Mucosa of descending colon (tissue), 3 donors: ENCODE measurements at regions not wholly inside any gene's neighbourhood (a gene's known extent, or its start where the extent isn't known, plus 50 kb on each side); places are given as distances from the start of the nearest gene placed in this dataset.

Source experiments
- ATAC-seq: fragments of 200-7000 bp; cut with Tn5 transposase; one replicate; pipeline ENCODE4 v1.9.1; 2020; ENCODE audit warnings: mild to moderate bottlenecking, moderate library complexity
- DNase-seq, 3 donors: peaks; one replicate each; pipeline ENCODE4 v3.0.0-alpha.2; 2020
- H3K36me3 ChIP-seq: fragments of 200-600 bp; one replicate; pipeline ENCODE4 v1.8.0; 2021; ENCODE audit warnings: low read depth, mild to moderate bottlenecking
- H3K4me1 ChIP-seq: fragments of 200-600 bp; one replicate; pipeline ENCODE4 v1.8.0; 2021; ENCODE audit warnings: low read depth, mild to moderate bottlenecking
- H3K4me3 ChIP-seq: fragments of 200-600 bp; one replicate; pipeline ENCODE4 v1.8.0; 2021; ENCODE audit warnings: mild to moderate bottlenecking
- H3K9me3 ChIP-seq: fragments of 200-600 bp; one replicate; pipeline ENCODE4 v1.8.0; 2021; ENCODE audit warnings: mild to moderate bottlenecking
- intact Hi-C, 2 donors: fragments of 100-400 bp; cut with DNase I in 1 of 2; cut with micrococcal nuclease in 1 of 2; formaldehyde crosslinking; loops; one replicate each; pipeline versions ENCODE4 v1.11.0 to v1.11.1; 2022; cut with DNase I, micrococcal nuclease
- TF ChIP-seq, protein P1 (sequence below): fragments of 200-600 bp; IDR thresholded peaks from one replicate; pipeline ENCODE4 v1.8.0; 2022; ENCODE audit warnings: antibody characterized with exemption, mild to moderate bottlenecking
- donor health status: DM: no; HTN: no; CAD: no; lungs with moderate emphysema.
- donor health status: DM: no; HTN: no; CAD: no.
- donor health status: DM: no; HTN: yes; CAD: no.

DNA sequence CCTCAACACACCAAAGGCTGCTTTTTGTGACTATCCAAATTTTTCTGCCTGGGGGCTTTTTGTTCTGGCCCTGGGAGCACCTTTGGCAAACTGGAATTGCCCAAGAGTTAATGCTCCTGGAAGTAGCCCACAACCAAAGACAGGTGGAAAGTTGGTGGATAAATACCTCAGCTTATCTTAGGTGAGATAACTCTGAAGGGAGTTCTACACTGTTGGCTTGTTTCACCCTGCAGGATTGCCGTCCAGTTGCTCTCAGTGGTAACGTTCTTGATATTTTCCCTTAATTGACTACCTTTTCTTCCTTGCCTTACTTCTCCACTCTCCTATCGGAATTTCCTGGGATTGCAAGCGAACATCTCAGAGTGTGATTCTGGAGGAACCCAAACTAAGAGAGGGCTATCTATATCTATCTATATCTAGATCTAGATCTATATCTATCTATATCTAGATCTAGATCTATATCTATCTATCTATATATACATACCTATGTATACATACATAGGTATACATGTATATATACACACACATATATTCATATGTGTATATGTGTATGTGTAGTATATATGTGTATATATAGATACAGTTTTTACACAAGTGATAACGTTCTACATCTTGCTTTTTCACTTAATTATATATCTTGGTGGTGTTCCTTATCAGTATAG lies 82.6 kb upstream of the DHX15 start:
- intact Hi-C loops = no loop called here
- ATAC-seq = no peak

DNA sequence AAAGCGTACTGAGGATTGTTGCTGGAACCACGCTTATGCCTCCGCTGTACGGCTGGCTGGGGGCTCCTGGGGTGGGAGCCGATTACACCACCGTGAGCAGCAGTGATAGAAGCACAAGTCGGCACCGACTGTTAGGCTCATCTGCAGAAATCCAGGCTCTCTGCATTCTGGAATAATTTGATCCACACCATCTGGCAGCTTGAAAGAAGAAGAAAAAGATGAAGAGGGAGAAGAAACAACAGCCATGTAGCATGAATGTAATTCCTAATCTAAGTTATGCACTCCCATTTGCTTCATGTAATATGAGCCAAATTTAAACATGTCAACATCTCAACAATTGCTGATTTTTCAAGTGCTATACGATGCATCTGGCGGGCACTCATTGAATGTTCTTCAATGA lies 84.6 kb upstream of the DHX15 start:
- H3K4me1 ChIP-seq = peaks cover 2% of the 10 kb centered on the region
- TF ChIP-seq, protein P1, sequence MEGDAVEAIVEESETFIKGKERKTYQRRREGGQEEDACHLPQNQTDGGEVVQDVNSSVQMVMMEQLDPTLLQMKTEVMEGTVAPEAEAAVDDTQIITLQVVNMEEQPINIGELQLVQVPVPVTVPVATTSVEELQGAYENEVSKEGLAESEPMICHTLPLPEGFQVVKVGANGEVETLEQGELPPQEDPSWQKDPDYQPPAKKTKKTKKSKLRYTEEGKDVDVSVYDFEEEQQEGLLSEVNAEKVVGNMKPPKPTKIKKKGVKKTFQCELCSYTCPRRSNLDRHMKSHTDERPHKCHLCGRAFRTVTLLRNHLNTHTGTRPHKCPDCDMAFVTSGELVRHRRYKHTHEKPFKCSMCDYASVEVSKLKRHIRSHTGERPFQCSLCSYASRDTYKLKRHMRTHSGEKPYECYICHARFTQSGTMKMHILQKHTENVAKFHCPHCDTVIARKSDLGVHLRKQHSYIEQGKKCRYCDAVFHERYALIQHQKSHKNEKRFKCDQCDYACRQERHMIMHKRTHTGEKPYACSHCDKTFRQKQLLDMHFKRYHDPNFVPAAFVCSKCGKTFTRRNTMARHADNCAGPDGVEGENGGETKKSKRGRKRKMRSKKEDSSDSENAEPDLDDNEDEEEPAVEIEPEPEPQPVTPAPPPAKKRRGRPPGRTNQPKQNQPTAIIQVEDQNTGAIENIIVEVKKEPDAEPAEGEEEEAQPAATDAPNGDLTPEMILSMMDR = no peak
- no peaks in the 10 kb centered on the region for H3K36me3 ChIP-seq
- intact Hi-C loops = no loop called here
- no peak for ATAC-seq
- H3K9me3 ChIP-seq = no peaks in the 10 kb centered on the region
- no peak for DNase-seq
- H3K4me3 ChIP-seq = no peak overlapping the region

More for the DNA sequence above, 82.6 kb upstream of the DHX15 start:
- Histone ChIP-seq H3K4me3 (no peak overlapping the region), H3K36me3 (no peaks in the 10 kb centered on the region), H3K4me1 (peaks cover 10% of the 10 kb centered on the region), H3K9me3 (no peaks in the 10 kb centered on the region)
- DNase-seq = no peak
- TF ChIP-seq, protein P1 = no peak

GRCh38 chr4:24669751-24670150 lies 85.4 kb upstream of the DHX15 start:
- DNase-seq (no peak), ATAC-seq (no peak)
- H3K4me3 ChIP-seq = no peak overlapping the region
- H3K36me3 ChIP-seq = no peaks in the 10 kb centered on the region
- no peaks in the 10 kb centered on the region for H3K9me3 ChIP-seq
- intact Hi-C loops = no loop called here
- H3K4me1 ChIP-seq = no peaks in the 10 kb centered on the region
- TF ChIP-seq, protein P1 = no peak

GRCh38 chr4:24671849-24672248 lies 87.5 kb upstream of the DHX15 start:
- Histone ChIP-seq H3K4me3 (no peak overlapping the region), H3K36me3 (no peaks in the 10 kb centered on the region), H3K4me1 (no peaks in the 10 kb centered on the region), H3K9me3 (no peaks in the 10 kb centered on the region)
- ATAC-seq (no peak), DNase-seq (no peak)
- TF ChIP-seq, protein P1 = no peak
- intact Hi-C loops = no loop called here

GRCh38 chr4:24672880-24673279 lies 88.5 kb upstream of the DHX15 start:
- ATAC-seq (no peak), DNase-seq (no peak)
- H3K9me3 ChIP-seq = no peaks in the 10 kb centered on the region
- TF ChIP-seq, protein P1 = no peak
- intact Hi-C loops = no loop called here
- no peaks in the 10 kb centered on the region for H3K36me3 ChIP-seq
- H3K4me1 ChIP-seq = no peaks in the 10 kb centered on the region
- no peak overlapping the region for H3K4me3 ChIP-seq

DNA sequence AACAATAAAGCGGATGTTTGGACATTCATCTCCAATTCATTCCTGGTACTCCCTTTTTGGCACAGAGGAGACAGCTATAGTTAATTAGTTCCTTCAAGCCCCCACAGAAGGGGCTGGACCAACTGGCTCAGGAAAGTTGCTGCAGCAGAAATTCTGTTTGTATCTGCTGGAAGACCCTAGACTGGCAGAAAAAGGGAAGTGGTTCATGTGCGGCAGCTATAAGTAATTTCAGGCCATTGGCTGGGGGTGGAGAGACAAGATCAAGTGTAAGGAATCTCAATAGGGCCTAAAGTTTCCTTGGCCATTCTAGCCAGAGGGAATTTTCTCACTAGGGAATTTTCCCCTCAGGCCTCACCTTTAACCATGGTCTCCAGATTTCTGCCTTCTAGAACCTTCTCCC lies 89.9 kb upstream of the DHX15 start:
- TF ChIP-seq, protein P1 = no peak
- Histone ChIP-seq H3K9me3 (no peaks in the 10 kb centered on the region), H3K4me1 (no peaks in the 10 kb centered on the region), H3K4me3 (no peak overlapping the region), H3K36me3 (no peaks in the 10 kb centered on the region)
- DNase-seq (no peak), ATAC-seq (no peak)
- intact Hi-C loops = no loop called here
